Uterus (tissue), 3 donors: ENCODE measurements at regions not wholly inside any gene's neighbourhood (a gene's known extent, or its start where the extent isn't known, plus 50 kb on each side); places are given as distances from the start of the nearest gene placed in this dataset.

Experiments used
- DNase-seq, 2 donors: peaks; one replicate each; pipeline ENCODE4 v3.0.0-alpha.2; 2019 to 2020
- H3K27ac ChIP-seq, 2 donors: fragments of 200-600 bp; sonication (generic); 1 replicate in 1 of 2; 2 replicates in 1 of 2; pipeline ENCODE4 v1.5.1; 2016 to 2018
- H3K27me3 ChIP-seq, 2 donors: fragments of 200-600 bp; sonication (generic); one replicate each; pipeline ENCODE4 v1.5.1; 2018 to 2019; ENCODE audit warnings: control low read depth in 1 of 2
- H3K36me3 ChIP-seq, 2 donors: fragments of 200-600 bp; sonication (generic); one replicate each; pipeline ENCODE4 v1.5.1; 2019; ENCODE audit warnings: control low read depth in 1 of 2
- H3K4me1 ChIP-seq, 2 donors: fragments of 200-600 bp; sonication (generic); one replicate each; pipeline ENCODE4 v1.5.1; 2018 to 2019; ENCODE audit warnings: control low read depth in 1 of 2
- H3K4me3 ChIP-seq, 2 donors: fragments of 200-600 bp; sonication (generic); 1 replicate in 1 of 2; 2 replicates in 1 of 2; pipeline ENCODE4 v1.5.1; 2018 to 2019; ENCODE audit warnings: mild to moderate bottlenecking in 1 of 2
- H3K9me3 ChIP-seq, 2 donors: fragments of 200-600 bp; sonication (generic); one replicate each; pipeline ENCODE4 v1.5.1; 2019; ENCODE audit warnings: control low read depth in 1 of 2
- POLR2A ChIP-seq, 2 donors: fragments of 450-650 bp; IDR thresholded peaks; one replicate each; pipeline ENCODE4 v1.6.1; 2016; ENCODE audit warnings: antibody characterized with exemption in 2 of 2, mild to moderate bottlenecking in 1 of 2, moderate library complexity in 1 of 2
- intact Hi-C: fragments of 100-400 bp; cut with DNase I; formaldehyde crosslinking; loops from one replicate; pipeline ENCODE4 v1.15.1; 2023; ENCODE audit warnings: low total_unique reads
- TF ChIP-seq, protein P1 (sequence below), 4 experiments: fragments of 200-600 bp in 2 of 4; fragments of 450-650 bp in 2 of 4; sonication (generic) in 2 of 4; IDR thresholded peaks; one replicate each; pipeline ENCODE4 v1.5.1; 2016 to 2019; ENCODE audit warnings: antibody characterized with exemption in 4 of 4, mild to moderate bottlenecking in 2 of 4, moderate library complexity in 1 of 4
- donor health status: DM: yes; HTN: yes; CAD: no.

DNA sequence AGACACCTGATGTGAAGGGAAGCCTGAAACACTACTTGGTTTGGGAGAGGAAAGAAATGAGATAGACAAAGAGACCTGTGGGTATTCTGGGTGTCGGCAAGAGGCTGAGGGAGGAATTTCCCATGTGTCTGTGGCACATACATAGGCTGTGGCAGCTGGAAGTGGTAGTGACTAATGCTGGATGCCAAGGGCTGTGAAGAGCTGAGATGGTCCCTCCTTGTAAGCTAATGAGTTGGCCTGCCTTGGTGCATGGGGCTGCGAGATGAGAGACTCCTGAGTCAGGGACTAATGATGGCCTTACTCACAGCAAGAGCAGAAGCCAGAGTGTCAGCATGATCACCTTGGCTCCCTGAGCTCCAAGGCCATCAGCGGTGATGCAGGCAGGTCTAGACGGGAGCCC is 119.0 kb upstream of the EEPD1 start:
- no peak for TF ChIP-seq POLR2A (IDR thresholded peaks at IDR 0.05)
- TF ChIP-seq, protein P1, sequence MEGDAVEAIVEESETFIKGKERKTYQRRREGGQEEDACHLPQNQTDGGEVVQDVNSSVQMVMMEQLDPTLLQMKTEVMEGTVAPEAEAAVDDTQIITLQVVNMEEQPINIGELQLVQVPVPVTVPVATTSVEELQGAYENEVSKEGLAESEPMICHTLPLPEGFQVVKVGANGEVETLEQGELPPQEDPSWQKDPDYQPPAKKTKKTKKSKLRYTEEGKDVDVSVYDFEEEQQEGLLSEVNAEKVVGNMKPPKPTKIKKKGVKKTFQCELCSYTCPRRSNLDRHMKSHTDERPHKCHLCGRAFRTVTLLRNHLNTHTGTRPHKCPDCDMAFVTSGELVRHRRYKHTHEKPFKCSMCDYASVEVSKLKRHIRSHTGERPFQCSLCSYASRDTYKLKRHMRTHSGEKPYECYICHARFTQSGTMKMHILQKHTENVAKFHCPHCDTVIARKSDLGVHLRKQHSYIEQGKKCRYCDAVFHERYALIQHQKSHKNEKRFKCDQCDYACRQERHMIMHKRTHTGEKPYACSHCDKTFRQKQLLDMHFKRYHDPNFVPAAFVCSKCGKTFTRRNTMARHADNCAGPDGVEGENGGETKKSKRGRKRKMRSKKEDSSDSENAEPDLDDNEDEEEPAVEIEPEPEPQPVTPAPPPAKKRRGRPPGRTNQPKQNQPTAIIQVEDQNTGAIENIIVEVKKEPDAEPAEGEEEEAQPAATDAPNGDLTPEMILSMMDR (IDR thresholded peaks at IDR 0.05) = no peak
- H3K4me3 ChIP-seq = no peak overlapping the region

DNA sequence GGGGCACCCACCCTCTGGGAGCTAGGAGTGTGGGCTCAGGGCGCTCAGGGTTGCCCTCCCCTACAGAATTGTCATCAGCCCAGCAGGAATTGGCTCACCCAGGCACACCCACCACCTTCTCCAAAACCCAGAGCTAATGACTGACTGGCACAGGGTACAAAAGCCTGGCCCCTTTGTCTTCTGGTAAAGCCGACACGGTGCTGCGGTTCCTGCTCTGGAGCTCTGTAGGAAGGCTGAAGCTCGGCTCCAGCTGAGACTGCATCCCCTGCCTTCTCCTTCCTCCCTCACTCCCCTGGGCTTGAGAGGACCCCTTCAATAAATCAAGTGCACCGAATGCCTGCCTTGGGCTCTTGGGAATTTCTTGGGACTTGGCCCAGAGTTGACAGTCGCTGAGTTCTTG is 117.9 kb upstream of the EEPD1 start:
- H3K9me3 ChIP-seq = no peaks in the 10 kb centered on the region
- intact Hi-C loops = no loop called here
- TF ChIP-seq, protein P1 (IDR thresholded peaks at IDR 0.05) = no peak
- no peak for TF ChIP-seq POLR2A (IDR thresholded peaks at IDR 0.05)

More for the DNA sequence above, 119.0 kb upstream of the EEPD1 start:
- intact Hi-C loops = no loop called here
- Histone ChIP-seq H3K36me3 (no peaks in the 10 kb centered on the region), H3K27me3 (no peaks in the 10 kb centered on the region), H3K4me1 (no peaks in the 10 kb centered on the region), H3K9me3 (no peaks in the 10 kb centered on the region), H3K27ac (no peak overlapping the region)
- DNase-seq = no peak

DNA sequence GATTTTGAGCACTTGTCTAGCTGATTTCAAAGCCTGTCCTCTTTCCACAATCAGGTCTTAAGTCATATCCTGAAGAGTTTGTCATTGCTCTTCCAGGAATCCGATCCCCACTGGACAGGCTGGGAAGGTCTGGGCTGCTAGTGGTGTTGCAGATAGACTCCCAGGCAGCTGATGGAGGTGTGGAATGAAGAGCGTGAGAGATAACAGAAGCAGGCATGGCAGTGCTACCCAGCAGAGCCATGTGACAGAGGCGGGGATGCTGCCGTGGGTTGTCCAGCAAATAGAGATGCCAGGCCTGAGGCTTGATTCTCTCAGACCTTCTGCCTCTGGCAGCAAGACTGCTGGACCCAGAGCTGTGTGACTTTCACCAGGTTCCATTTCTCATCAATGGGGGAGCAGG is 116.5 kb upstream of the EEPD1 start:
- Histone ChIP-seq H3K9me3 (no peaks in the 10 kb centered on the region), H3K4me3 (no peak overlapping the region), H3K4me1 (no peaks in the 10 kb centered on the region), H3K27ac (peak overlapping the region; percentile 51 to 67), H3K27me3 (no peaks in the 10 kb centered on the region), H3K36me3 (no peaks in the 10 kb centered on the region)
- DNase-seq = no peak
- intact Hi-C loops = no loop called here
- TF ChIP-seq POLR2A (IDR thresholded peaks at IDR 0.05) = no peak
- TF ChIP-seq, protein P1 (IDR thresholded peaks at IDR 0.05) = no peak

More for the DNA sequence above, 117.9 kb upstream of the EEPD1 start:
- H3K27ac ChIP-seq = no peak overlapping the region
- no peaks in the 10 kb centered on the region for H3K4me1 ChIP-seq
- no peaks in the 10 kb centered on the region for H3K27me3 ChIP-seq
- no peak overlapping the region for H3K4me3 ChIP-seq
- no peaks in the 10 kb centered on the region for H3K36me3 ChIP-seq
- no peak for DNase-seq

DNA sequence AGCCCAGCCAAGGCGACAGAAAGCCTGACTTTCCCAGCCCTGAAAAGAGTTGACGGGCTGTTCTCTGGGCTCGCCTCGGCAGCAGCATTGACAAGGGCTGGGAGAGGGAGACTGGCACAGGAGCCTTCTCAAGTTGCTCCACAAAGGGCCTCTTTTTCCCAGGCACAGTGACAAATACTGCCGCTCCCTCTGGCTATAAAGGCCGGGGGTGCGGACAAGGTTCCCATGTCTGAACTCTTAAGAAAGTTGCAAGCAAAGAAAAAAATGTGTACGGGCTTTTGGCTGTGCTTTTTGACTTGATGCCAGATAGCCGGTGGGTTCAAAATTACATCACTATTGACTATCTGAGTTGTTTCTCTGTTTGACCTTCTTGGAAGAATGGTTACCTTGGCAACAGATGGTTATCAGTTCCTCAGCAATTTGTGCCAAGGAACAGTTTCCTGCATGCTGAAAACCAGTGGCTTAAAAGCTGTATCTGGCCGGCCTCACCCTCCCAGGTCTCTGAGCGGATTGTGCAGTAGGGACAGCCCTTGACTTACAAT is 115.9 kb upstream of the EEPD1 start:
- TF ChIP-seq, protein P1 (IDR thresholded peaks at IDR 0.05) = no peak
- no peak for TF ChIP-seq POLR2A (IDR thresholded peaks at IDR 0.05)
- Histone ChIP-seq H3K27me3 (no peaks in the 10 kb centered on the region), H3K27ac (peak overlapping the region; percentile 51 to 67), H3K36me3 (no peaks in the 10 kb centered on the region), H3K4me1 (no peaks in the 10 kb centered on the region), H3K4me3 (no peak overlapping the region), H3K9me3 (no peaks in the 10 kb centered on the region)
- intact Hi-C loops = no loop called here
- DNase-seq = peak; percentile 51 to 74

DNA sequence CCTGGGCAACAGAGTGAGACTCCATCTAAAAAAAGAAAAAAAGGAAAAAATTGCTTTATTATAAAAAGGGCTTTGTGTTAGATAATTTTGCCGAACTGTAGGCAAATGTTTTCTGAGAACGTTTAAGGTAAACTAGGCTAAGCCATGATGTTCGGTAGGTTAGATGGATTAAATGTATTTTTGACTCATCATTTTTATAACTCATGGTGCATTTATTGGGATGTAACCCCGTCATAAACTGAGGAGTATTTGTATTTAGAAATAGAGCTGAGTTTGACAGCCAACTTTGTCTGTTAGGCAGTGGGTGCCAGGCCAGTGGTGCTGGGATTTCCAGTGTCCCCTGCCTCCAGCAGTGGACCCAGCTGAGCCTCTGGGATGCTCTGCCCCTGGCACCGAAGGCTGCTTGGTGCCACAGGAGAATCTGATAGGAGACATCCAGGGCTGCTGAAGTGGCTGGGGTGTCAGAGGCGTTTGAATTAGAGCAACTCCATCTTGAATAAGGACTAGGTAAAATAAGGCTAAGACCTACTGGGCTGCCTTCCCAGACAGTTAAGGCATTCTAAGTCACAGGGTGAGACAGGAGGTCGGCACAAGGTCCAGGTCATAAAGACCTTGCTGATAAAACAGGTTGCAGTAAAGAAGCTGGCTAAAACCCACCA is 114.9 kb upstream of the EEPD1 start:
- Histone ChIP-seq H3K9me3 (no peaks in the 10 kb centered on the region), H3K27ac (peak overlapping the region; percentile 25 to 36), H3K4me3 (no peak overlapping the region), H3K36me3 (no peaks in the 10 kb centered on the region), H3K4me1 (no peaks in the 10 kb centered on the region), H3K27me3 (no peaks in the 10 kb centered on the region)
- TF ChIP-seq, protein P1 (IDR thresholded peaks at IDR 0.05) = no peak
- TF ChIP-seq POLR2A (IDR thresholded peaks at IDR 0.05) = no peak
- intact Hi-C loops = no loop called here
- no peak for DNase-seq
